ENCODE measurements at regions not wholly inside any gene's neighbourhood (a gene's known extent, or its start where the extent isn't known, plus 50 kb on each side); places are given as distances from the start of the nearest gene placed in this dataset.
A peak's percentile ranks its signal among the peaks of the same experiment; 100 is the strongest.

GRCh38 chr3:132253262-132253878, 63.8 kb upstream of the ACP3 start:
- Histone ChIP-seq H3K27ac (no peak overlapping the region), H3K4me3 (no peak overlapping the region)
- DNase-seq (ENCODE audit: low spot score) = no peak
- TF ChIP-seq CTCF (IDR thresholded peaks at IDR 0.05) = peak; percentile 48

- no peak for TF ChIP-seq CTCF (IDR thresholded peaks at IDR 0.05)
- Histone ChIP-seq H3K27ac (no peak overlapping the region), H3K4me3 (no peak overlapping the region)
- no peak for DNase-seq (ENCODE audit: low spot score)
These were observed 63.0 kb upstream of the ACP3 start for GRCh38 chr3:132254076-132254755.

GRCh38 chr3:132255041-132255745, 62.0 kb upstream of the ACP3 start:
- no peak overlapping the region for H3K4me3 ChIP-seq
- no peak for TF ChIP-seq CTCF (IDR thresholded peaks at IDR 0.05)
- DNase-seq (ENCODE audit: low spot score) = no peak
- no peak overlapping the region for H3K27ac ChIP-seq

GRCh38 chr3:132256989-132257388, 60.2 kb upstream of the ACP3 start:
- H3K27ac ChIP-seq = no peak overlapping the region
- H3K4me3 ChIP-seq = no peak overlapping the region
- no peak for DNase-seq (ENCODE audit: low spot score)
- TF ChIP-seq CTCF (IDR thresholded peaks at IDR 0.05) = no peak

- Histone ChIP-seq H3K4me3 (no peak overlapping the region), H3K27ac (no peak overlapping the region)
- no peak for TF ChIP-seq CTCF (IDR thresholded peaks at IDR 0.05)
- DNase-seq (ENCODE audit: low spot score) = no peak
These were observed 55.7 kb upstream of the ACP3 start for GRCh38 chr3:132261506-132261905.

GRCh38 chr3:132262305-132262704, 54.9 kb upstream of the ACP3 start:
- Histone ChIP-seq H3K27ac (no peak overlapping the region), H3K4me3 (no peak overlapping the region)
- DNase-seq (ENCODE audit: low spot score) = no peak
- TF ChIP-seq CTCF (IDR thresholded peaks at IDR 0.05) = no peak

Data from coronary artery (tissue), 2 donors.